ENCODE measurements at regions not wholly inside any gene's neighbourhood (a gene's known extent, or its start where the extent isn't known, plus 50 kb on each side); places are given as distances from the start of the nearest gene placed in this dataset.

GRCh38 chr6:80733641-80734040 lies 627.2 kb downstream of the BCKDHB start:
- TF ChIP-seq, protein P1, sequence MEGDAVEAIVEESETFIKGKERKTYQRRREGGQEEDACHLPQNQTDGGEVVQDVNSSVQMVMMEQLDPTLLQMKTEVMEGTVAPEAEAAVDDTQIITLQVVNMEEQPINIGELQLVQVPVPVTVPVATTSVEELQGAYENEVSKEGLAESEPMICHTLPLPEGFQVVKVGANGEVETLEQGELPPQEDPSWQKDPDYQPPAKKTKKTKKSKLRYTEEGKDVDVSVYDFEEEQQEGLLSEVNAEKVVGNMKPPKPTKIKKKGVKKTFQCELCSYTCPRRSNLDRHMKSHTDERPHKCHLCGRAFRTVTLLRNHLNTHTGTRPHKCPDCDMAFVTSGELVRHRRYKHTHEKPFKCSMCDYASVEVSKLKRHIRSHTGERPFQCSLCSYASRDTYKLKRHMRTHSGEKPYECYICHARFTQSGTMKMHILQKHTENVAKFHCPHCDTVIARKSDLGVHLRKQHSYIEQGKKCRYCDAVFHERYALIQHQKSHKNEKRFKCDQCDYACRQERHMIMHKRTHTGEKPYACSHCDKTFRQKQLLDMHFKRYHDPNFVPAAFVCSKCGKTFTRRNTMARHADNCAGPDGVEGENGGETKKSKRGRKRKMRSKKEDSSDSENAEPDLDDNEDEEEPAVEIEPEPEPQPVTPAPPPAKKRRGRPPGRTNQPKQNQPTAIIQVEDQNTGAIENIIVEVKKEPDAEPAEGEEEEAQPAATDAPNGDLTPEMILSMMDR (IDR thresholded peaks at IDR 0.05), result no peak
- TF ChIP-seq POLR2A (IDR thresholded peaks at IDR 0.05), result no peak
- no peak for TF ChIP-seq EP300 (IDR thresholded peaks at IDR 0.05)
- TF ChIP-seq POLR2AphosphoS5 (IDR thresholded peaks at IDR 0.05), result no peak

All from stomach (tissue), 4 donors.